NCI-H2227 (cell line): ENCODE measurements at regions not wholly inside any gene's neighbourhood (a gene's known extent, or its start where the extent isn't known, plus 50 kb on each side); places are given as distances from the start of the nearest gene placed in this dataset.

Experiments used
- DNase-seq: peaks from one replicate; lab custom pipeline; 2025; ENCODE audit not compliant: unreplicated experiment; lab: John Stamatoyannopoulos, UW

DNA sequence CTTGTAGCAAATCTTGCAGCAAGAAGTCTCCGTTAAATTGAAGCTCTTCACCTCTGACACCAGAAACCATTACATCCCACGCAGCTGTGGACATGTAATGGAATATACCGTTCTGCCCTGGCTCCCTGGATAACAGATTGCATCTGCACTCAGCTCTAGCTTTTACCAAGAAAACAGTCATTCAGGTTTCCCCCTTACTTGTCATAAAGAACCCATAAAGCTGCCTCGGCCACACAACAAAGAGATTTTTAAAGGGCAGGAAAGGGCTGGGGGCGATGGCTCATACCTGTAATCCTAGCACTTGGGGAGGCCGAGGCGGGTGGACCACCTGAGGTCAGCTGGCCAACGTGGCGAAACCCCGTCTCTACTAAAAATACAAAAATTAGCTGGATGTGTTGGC lies 127.6 kb upstream of the RFC3 start:
- peak; percentile 3 for DNase-seq

DNA sequence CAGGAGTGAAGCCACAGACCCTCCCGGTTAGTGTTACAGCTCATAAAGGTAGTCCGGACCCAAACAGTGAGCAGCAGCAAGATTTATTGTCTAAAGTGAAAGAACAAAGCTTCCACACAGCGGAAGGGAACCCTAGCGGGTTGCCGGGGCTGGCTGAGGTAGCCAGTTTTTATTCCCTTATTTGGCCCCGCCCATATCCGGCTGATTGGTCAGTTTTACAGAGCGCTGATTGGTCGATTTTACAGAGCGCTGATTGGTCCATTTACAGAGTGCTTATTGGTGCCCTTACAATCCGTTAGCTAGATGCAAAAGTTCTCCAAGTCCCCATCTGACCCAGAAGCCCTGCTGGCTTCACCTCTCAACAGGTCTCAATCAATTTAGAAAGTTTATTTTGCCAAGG lies 126.0 kb upstream of the RFC3 start:
- no peak for DNase-seq

DNA sequence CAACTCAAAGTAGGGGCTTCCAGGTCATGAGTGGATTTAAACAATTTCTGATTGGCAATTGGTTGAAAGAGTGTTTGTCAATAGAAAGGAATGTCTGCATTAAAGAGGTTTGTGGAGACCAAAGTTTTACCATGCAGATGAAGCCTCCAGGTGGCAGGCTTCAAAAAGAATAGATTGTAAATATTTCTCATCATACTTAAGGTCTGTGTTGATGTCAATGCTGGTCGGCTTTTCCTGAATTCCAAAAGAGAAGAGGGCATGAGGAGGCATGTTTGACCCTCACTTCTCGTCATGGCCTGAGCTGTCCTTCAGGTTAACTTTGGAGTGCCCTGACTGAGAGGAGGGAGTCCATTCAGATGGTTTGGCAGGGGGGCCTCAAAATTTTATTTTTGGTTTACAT lies 125.4 kb upstream of the RFC3 start:
- no peak for DNase-seq

DNA sequence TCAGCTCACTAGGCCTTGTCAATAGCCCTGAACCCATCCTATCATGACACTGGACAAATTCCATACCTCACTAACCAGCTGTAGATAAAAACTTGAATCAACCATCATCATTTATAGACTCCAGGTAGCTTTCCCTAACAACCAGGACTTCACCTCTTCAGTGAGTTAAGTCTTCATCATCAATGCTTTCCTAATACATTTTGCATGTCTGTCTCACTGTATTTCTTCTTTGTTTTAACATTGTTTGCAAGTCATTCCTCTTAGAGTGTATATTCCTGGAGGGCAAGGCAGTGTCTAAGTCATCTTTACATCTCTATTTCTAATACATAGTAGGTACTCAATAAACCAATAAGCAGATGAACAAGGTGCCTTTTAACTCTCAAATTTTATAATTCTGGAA lies 123.4 kb upstream of the RFC3 start:
- DNase-seq, result no peak

DNA sequence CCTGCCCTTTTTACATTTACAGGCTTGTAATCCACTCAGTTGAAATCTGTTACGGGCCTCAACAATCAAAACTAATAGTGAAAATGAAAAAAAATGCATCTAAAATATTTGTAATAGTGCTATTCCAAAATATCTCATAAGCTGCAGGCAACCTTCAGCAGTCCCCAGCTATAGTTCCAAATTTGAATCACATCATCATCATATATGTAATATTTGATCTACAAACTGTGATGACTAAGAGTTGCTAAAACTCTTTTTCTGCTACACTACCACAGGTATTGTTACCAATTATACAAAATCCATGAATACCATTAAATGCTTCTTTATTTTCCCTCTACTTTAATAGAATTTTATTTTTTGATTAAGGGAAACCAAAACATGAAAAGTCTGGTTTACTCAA lies 121.4 kb upstream of the RFC3 start:
- no peak for DNase-seq

DNA sequence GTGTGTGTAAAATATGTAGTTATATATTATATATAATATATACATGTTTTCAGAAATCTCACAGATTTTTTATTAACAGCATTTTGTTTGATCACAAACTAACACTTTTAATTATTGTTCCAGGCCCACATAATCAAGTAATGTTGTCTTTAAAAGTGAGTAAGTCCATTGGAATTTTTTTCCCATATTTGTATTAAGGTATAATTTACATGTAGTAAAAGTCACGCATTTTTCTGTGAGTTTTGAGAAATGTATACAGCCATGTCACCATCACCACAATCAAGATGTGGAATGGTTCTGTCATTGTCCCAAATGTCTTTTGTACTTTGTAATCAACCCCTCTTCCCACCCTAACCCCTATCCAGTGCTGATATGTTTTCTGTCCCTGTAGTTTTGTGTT lies 120.0 kb upstream of the RFC3 start:
- DNase-seq, result no peak

DNA sequence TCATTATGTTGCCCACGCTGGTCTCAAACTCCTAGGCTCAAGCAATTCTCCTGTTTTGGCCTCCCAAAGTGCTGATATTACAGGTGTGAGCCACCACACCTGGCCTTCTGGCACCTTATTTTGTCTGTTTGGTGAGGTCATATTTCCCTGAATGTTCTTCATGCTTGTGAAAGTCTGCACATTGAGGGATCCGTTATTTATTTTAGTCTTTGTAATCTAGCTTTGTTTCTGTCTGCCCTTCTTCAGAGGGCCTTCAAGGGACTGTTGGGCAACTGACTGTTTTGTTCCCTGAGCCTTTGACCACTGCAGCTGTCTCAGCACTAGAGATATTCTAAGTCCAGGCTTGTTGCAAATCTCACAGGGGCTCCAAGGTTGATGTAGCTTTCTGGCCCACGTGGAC lies 110.5 kb upstream of the RFC3 start:
- no peak for DNase-seq

DNA sequence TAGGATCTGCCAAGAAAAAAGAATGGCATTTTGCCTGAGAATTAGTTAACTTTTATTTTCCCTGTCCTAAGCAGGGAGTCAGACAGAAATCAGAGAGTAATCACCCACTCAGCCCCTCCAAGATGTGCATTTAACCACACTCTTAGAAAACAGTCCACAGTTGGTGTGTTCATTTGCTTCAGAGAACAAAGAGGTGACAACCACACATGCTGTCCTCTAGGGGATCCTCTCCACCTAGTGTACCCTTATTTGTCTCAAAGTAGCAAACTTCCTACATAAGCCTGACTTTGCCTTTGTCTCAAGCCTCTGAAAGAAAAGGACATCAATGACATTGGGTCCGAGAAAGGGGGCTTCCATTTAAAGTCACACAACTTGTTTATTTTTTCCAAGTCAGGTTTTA lies 107.0 kb upstream of the RFC3 start:
- no peak for DNase-seq

DNA sequence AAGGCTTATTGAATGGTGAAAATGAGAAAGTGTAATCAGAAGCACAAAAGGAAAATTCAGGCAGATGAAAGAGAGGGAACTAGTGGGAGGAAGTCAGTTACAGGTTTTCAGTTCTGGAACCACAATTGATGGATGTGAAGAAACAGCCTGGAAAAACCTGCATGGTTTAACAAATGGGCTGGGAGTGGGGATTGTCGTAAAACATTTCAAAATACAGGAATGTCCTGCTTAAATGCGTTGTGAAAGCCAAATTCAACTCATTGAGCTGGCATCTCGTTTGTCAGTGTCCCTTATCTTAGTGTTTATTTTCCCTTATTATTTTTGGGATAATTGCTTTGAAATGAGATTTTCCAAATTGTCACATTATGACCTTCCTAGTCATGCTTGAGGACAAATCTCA lies 106.5 kb upstream of the RFC3 start:
- DNase-seq, result no peak

DNA sequence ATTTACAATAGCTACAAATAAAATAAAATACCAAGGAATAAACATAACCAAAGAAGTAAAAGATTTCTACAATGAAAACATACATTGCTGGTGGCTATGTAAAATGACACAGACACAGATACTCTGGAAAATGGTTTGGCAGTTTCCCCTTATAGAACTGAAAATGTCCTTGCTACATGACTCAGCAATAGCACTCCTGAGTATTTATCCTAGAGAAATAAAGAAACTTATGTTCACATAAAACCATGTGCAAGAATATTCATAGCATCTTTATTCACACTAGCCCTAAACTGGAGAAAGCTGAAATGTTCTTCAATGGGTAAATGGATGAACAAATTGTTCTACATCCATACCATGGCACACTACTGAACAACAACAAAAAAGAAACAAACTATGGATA lies 100.2 kb upstream of the RFC3 start:
- no peak for DNase-seq

DNA sequence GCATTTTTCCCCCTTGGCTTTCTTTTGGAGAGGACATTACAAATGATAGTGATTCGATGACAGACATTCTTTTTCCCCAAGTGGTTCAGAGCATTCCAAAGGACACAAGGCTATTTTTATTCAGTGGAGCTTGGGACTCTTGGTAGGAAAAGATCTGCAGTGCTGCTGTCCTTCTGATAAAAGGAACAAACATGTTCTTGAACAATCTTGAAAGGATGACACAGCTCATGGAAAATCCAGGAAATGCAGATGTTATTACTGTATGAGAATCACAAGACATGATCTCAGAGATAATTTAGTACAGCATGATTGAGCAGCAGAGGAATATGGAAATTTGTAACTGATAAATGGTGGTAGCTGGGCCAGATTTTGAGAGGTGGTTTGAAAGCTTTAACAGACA lies 96.2 kb upstream of the RFC3 start:
- DNase-seq, result no peak

DNA sequence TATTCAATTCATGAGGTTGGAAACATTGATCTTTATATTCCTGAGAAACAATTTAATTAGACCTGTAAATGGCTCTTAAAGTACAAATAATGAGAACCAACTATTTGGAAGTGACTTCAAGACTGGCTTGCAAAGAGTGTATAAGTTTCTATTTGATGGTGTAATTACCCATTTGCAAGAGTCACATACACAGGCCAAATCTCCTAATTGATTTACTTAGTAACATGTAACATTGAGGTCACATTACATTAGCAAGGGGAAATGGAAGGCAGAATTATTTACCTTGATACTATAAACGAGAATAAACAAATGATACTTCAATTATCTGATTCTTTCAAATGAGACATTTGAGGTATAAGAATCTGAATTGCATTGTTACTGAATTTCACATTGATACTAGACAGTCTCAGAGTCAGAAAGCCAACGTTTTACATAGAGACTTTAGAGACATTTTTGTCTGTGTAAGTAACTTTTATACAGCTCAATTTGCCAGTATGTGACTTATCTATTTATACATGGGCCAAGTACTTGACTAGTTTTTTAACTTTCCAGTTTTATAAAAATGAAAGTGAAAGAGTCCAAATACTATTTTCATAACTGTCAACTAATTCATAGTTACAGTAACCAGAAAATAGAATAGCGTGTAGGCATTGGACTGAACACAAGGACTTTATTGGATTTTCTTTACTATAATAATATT lies 95.6 kb upstream of the RFC3 start:
- DNase-seq, result no peak

DNA sequence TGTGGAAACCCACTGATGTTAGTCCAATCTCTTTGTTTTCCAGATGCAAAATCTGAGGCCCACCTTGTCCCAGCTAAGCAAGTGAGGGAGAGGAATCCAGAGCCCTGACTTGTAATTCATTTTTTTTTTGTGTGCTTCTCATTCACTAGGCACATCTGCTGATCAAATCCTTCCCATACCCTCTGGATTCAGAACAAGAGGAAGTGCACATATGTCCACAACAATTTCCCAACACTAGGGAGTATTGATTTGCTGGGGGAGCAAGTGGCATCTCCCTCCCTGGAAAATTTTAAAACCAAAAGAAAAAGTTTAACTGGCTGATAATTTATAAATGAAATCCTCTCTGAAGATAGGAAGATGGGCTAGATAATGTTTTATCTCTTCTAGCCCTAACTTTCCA lies 94.6 kb upstream of the RFC3 start:
- DNase-seq, result no peak

DNA sequence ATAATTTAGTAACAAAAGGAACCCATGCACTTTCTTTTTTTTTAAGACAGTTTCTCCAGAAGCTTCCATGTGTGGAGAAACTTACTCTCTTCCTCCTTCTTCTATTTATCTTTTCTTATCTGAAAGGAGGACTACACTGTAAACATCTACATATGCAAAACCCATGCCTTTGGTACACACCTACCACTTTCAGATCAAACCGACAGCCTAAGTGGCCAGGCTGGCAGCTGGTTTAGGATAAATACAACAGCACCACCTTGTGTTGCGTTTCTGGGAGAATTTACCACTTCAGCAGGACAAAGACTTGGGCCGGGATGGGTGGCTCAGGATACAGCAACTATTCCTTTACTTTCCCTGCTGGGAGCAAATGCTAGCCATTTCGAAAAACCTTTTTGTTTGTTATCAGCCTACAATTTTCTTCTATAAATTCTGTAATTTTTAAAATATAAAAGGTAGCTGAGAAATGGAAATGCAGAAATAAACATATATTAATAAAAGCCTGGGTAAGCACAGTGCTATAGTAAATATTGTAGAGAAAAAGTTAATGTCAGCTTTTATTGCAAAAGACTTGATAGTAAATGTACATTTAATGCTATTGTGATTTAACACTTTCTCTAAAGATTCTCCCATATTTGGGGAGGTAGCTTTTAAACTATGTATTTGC lies 94.0 kb upstream of the RFC3 start:
- DNase-seq, result peak; percentile 73

DNA sequence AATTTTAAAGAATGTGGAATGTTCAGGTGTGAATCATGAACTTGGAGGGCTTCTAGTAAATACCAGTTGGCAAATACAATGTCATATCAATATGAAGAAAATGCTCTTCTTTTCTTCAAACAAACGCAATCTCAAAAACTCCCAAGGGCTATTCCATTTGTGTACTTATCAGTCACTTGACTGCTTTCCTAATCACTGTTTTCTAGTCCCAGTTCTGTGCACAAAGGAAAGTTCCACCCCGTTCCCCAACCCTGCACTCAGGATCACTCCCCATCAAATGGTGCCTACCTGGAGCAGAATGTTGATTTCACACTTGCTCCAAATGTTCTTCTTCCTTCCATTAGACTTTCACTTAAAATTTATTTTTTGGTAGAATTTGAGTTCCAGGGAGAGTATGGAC lies 92.6 kb upstream of the RFC3 start:
- DNase-seq, result no peak

DNA sequence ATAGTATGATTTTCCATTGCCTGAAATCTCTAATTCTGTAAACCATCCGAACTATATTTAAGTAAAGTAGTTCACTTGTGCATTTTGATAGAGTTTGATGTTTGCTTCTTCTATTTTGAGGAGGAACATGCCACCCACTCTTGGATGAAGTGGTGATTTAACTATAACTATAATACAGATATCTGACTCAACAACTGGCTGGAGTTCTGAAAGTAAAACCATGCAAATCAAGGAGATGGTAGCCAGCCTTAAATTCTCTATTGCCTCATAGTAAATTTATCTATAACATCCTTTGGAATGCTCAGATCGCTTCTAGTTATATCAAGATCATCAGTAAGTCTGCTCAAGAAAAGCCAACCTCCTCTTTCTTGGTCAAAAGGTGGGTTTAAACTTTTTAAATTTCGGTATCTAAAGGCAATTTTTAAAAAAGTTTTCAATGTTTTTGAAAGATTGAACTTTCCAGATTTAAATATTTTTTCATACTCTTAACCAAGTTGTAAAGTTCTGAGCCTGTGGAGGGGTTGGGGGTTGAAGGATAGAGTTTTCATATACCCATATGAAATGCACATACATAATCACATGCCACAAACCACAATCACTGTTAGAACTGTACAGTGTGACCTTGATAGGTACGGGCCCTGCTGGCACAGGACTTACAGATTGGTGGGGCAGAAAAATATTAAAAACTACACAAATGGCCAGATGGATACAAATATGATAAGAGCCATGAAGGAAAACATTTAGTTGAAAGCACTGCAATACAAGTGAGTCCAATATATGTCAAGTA lies 90.5 kb upstream of the RFC3 start:
- no peak for DNase-seq

DNA sequence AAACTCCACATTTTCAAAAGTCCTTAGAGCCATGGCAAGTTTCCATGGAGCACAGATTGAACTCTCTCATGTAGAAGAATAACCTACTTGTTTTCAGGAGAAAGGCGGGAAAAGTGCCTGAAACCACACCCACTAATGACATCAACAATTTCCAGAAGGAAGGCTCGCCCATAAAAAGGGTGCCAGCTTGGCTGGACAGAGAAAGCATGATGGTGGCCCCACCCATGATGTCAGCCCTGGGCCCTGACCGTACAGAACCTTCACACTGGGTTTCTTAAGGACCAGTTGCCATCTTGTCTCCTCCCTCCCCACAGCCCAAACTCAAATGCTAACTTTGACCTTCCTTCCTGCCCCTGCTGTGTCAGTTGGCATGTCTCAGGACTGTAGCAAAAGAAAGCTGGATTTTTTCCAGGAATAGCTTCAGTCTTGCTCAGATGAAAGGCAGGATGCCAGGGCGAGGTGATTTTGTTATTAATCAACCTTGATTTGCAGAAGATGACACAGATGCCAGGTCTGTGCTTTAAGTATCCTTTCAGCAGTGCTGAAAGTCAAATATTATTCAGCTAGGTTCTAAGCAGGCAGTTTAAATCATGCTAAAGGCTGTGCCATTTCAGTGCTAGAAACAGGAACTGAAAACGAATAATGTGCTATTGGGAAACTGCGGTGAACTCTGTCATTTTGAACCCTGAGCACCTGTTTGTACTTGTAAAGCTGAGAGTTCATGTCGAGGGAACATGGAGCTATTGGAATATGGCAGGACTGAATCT lies 89.5 kb upstream of the RFC3 start:
- DNase-seq, result no peak

DNA sequence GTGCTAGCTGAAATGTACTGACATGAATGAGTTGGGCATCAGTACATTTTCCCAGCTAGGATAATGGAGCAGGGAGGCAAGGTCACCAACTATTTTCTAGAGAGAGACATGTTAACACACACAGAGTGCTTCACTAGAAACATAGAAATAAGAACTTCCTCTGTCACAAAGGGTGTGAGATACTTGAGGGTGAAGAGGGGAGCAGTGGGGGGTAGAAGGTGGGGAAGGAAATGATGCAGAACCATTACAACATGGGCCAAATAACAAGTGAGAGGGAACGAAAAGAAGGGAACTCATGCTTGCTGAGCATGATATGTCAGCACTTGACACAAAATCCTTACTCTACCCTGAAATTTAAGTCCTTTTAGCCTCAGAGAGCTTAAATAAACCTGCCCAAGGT lies 87.8 kb upstream of the RFC3 start:
- no peak for DNase-seq

DNA sequence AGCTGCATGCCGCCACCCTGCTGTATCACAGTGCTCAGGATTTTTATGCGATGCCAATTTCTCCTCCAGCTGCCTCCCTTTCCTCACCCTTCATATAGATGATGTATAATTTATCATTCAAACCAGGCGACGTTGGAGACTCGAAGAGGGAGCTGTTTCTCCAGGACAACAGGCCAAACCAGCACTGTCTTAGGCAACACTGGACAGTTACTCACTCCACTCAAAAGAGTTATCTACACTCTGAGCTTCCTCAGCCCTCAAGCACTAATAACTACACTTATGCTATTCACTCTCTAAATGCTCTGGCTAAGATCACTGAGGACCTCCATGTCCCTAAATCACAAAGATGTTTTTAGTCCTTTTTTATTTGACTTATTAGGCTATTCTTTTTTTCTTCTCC lies 87.3 kb upstream of the RFC3 start:
- no peak for DNase-seq

DNA sequence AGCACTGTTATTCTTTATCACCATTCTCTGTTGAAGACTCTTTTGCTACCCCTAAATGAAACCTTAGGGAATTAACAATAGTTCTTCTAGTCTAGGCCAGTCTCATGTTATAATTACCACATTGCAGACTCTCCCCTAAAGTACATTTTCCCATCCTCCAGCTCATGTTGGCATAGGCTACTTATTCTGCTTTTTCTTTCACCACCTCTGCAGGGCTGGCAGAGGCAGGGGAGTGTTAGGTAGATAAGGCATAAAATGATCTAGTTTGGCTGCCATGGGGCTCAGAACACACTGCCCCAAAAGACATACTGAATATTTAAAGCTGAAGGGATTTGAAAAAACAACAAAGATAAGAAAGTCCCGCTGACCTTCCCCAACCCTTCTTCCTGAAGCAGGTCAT lies 82.7 kb upstream of the RFC3 start:
- DNase-seq, result no peak

DNA sequence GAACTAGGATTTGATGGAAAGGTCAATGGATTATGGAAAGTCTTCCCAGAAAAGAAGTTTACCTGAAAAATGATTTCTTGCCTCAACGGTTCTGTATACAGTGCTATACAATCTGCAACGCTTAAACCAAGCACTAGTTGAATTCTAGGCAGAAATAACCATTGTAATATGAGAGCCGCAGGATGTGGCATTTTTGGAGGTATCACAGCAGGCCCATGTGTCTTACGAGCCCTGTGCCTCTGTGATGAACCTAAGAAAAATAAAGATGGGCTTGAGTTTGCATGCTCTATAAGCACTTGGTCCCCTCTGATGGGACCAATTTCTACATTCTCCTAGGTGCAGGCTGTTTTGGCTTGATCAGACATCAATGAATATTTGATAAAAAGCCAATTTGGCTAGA lies 78.7 kb upstream of the RFC3 start:
- DNase-seq, result no peak

DNA sequence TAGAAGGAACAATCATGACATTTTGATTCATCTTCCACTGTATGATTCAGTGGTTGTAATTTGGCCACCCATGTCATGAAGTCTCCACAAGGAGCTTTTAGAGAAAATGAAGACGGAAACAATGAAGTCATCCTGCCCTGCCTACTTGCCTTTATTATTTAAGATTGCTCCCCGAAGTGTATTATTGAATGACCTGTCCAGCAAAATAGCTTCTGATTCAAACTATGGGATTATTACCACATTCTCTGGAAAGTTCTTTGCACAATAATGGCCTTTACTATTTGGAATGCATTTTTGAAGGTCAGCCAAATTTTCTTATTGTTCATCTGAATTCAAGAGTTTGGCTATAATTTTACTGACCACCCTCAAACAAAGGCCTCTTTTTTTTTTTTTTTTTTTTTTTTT lies 77.8 kb upstream of the RFC3 start:
- DNase-seq, result no peak
